Astrocyte (in vitro differentiated cells and primary cell): ENCODE measurements at regions not wholly inside any gene's neighbourhood (a gene's known extent, or its start where the extent isn't known, plus 50 kb on each side); places are given as distances from the start of the nearest gene placed in this dataset.
A peak's percentile ranks its signal among the peaks of the same experiment; 100 is the strongest.

Source experiments
- DNase-seq: peaks from one replicate; pipeline ENCODE4 v3.0.0-alpha.2; 2010; ENCODE audit warnings: low read depth
- FAIRE-seq: peaks from 2 replicates; lab custom pipeline; 2011; peaks lifted over from hg19 to GRCh38; lab: Jason Lieb, UNC
- H2AFZ ChIP-seq: 2 replicates; pipeline ENCODE4 v1.6.0; 2012; ENCODE audit warnings: low read depth, low read length, inconsistent platforms
- H3K27ac ChIP-seq: 2 replicates; pipeline ENCODE4 v1.5.1; 2011; ENCODE audit warnings: low read depth, low read length, inconsistent platforms
- H3K27me3 ChIP-seq: 2 replicates; pipeline ENCODE4 v1.6.0; 2011; ENCODE audit warnings: low read length, inconsistent platforms; ENCODE audit not compliant: insufficient read depth
- H3K36me3 ChIP-seq: 2 replicates; pipeline ENCODE4 v1.5.1; 2011; ENCODE audit warnings: low read length, inconsistent platforms; ENCODE audit not compliant: insufficient read depth
- H3K4me1 ChIP-seq: 2 replicates; pipeline ENCODE4 v1.5.1; 2011; ENCODE audit warnings: low read length, inconsistent platforms; ENCODE audit not compliant: insufficient read depth
- H3K4me2 ChIP-seq: 2 replicates; pipeline ENCODE4 v1.6.0; 2012; ENCODE audit warnings: low read length, inconsistent platforms
- H3K4me3 ChIP-seq: 2 replicates; pipeline ENCODE4 v1.5.1; 2011; ENCODE audit warnings: low read depth, mild to moderate bottlenecking, low read length, inconsistent platforms; ENCODE audit not compliant: insufficient read depth
- H3K79me2 ChIP-seq: 2 replicates; pipeline ENCODE4 v1.6.0; 2012; ENCODE audit warnings: mild to moderate bottlenecking, low read length, inconsistent platforms; ENCODE audit not compliant: insufficient read depth
- H3K9ac ChIP-seq: 2 replicates; pipeline ENCODE4 v1.6.0; 2012; ENCODE audit warnings: mild to moderate bottlenecking, low read length, inconsistent platforms
- H3K9me3 ChIP-seq: 2 replicates; pipeline ENCODE4 v1.5.1; 2012; ENCODE audit warnings: low read depth, mild to moderate bottlenecking, low read length, inconsistent platforms; ENCODE audit not compliant: insufficient read depth
- H4K20me1 ChIP-seq: 2 replicates; pipeline ENCODE4 v1.6.0; 2012; ENCODE audit warnings: low read length, inconsistent platforms; ENCODE audit not compliant: insufficient read depth
- H3K27ac Mint-ChIP-seq: one replicate; pipeline ENCODE4 v1.8.0; 2021; ENCODE audit warnings: mild to moderate bottlenecking, mixed read lengths; ENCODE audit not compliant: unreplicated experiment
- H3K27me3 Mint-ChIP-seq: one replicate; pipeline ENCODE4 v1.8.0; 2021; ENCODE audit warnings: low read depth, mixed read lengths; ENCODE audit not compliant: unreplicated experiment
- H3K36me3 Mint-ChIP-seq: one replicate; pipeline ENCODE4 v1.8.0; 2021; ENCODE audit warnings: low read depth, mixed read lengths; ENCODE audit not compliant: unreplicated experiment
- H3K4me1 Mint-ChIP-seq: one replicate; pipeline ENCODE4 v1.8.0; 2021; ENCODE audit warnings: low read depth, mixed read lengths; ENCODE audit not compliant: unreplicated experiment
- H3K4me3 Mint-ChIP-seq: one replicate; pipeline ENCODE4 v1.8.0; 2021; ENCODE audit warnings: mild to moderate bottlenecking, moderate library complexity, mixed read lengths; ENCODE audit not compliant: unreplicated experiment
- H3K9me3 Mint-ChIP-seq: one replicate; pipeline ENCODE4 v1.8.0; 2021; ENCODE audit warnings: mild to moderate bottlenecking, mixed read lengths; ENCODE audit not compliant: unreplicated experiment
- EZH2 ChIP-seq: IDR thresholded peaks from 2 replicates; pipeline ENCODE4 v1.6.1; 2012; ENCODE audit warnings: mild to moderate bottlenecking, low read length, inconsistent platforms; ENCODE audit not compliant: insufficient read depth
- TF ChIP-seq, protein P1 (sequence below): IDR thresholded peaks from 2 replicates; pipeline ENCODE4 v1.5.1; 2011; ENCODE audit warnings: low read depth, mild to moderate bottlenecking, inconsistent platforms, low read length, moderate library complexity; ENCODE audit not compliant: insufficient read depth

DNA sequence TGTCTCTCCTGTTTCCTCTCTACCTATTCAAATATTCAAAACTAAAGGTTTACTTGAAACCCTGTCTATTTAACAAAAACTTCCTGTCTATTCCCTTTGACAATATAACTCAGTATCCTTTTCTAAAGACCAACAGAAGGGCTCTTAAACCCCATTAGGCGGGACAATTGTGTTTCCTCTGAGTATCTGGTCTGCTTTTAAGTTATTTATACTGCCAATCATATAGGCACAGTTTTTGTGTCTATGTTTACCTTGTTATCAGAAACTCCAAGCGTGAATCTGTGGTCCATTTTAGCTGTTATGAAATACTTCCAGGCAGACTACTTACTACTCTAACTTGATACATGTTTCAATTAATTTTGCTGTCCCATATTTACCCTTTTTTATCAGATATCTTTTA, 350.0 kb upstream of the CTSO start:
- peaks cover 5% of the 10 kb centered on the region for H3K36me3 Mint-ChIP-seq
- Histone ChIP-seq H3K27me3 (no peaks in the 10 kb centered on the region), H3K9me3 (no peaks in the 10 kb centered on the region), H4K20me1 (no peaks in the 10 kb centered on the region), H3K79me2 (no peaks in the 10 kb centered on the region), H3K9ac (no peak overlapping the region), H2AFZ (no peak overlapping the region), H3K4me3 (no peak overlapping the region), H3K4me1 (no peaks in the 10 kb centered on the region), H3K4me2 (no peak overlapping the region), H3K27ac (no peak overlapping the region), H3K36me3 (no peaks in the 10 kb centered on the region)
- TF ChIP-seq, protein P1, sequence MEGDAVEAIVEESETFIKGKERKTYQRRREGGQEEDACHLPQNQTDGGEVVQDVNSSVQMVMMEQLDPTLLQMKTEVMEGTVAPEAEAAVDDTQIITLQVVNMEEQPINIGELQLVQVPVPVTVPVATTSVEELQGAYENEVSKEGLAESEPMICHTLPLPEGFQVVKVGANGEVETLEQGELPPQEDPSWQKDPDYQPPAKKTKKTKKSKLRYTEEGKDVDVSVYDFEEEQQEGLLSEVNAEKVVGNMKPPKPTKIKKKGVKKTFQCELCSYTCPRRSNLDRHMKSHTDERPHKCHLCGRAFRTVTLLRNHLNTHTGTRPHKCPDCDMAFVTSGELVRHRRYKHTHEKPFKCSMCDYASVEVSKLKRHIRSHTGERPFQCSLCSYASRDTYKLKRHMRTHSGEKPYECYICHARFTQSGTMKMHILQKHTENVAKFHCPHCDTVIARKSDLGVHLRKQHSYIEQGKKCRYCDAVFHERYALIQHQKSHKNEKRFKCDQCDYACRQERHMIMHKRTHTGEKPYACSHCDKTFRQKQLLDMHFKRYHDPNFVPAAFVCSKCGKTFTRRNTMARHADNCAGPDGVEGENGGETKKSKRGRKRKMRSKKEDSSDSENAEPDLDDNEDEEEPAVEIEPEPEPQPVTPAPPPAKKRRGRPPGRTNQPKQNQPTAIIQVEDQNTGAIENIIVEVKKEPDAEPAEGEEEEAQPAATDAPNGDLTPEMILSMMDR: no peak
- TF ChIP-seq EZH2: no peak
- H3K4me3 Mint-ChIP-seq: no peak overlapping the region
- H3K4me1 Mint-ChIP-seq: peaks cover 12% of the 10 kb centered on the region
- H3K9me3 Mint-ChIP-seq: no peaks in the 10 kb centered on the region
- DNase-seq (no peak), FAIRE-seq (no peak)
- H3K27me3 Mint-ChIP-seq: no peaks in the 10 kb centered on the region
- H3K27ac Mint-ChIP-seq: no peak overlapping the region

DNA sequence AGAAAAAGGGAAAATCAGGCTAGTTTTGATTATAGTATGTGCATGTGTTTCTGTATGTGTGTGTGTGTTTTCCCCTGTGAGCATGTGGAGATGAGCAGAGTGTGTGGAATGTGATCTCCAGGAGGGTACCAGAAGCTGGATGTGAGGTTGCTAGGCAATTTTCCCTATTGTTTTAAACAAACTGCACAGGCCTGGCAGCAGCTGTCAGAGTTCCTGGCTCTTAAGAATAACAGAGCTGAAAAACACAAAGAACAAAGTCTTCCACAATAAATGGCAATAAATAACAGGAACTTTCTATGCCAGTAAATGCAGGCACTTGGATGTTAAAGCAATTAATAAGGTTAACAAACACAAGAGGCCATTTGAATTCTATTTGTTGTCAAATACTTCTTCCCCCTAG, 344.6 kb upstream of the CTSO start:
- Histone ChIP-seq H2AFZ (no peak overlapping the region), H3K27me3 (no peaks in the 10 kb centered on the region), H4K20me1 (no peaks in the 10 kb centered on the region), H3K27ac (peak overlapping the region; percentile 55), H3K4me3 (no peak overlapping the region), H3K9ac (peak overlapping the region; percentile 42), H3K4me2 (peak overlapping the region; percentile 1), H3K4me1 (peaks cover 19% of the 10 kb centered on the region), H3K79me2 (no peaks in the 10 kb centered on the region), H3K36me3 (no peaks in the 10 kb centered on the region), H3K9me3 (no peaks in the 10 kb centered on the region)
- Mint-ChIP-seq H3K4me3 (no peak overlapping the region), H3K36me3 (no peaks in the 10 kb centered on the region), H3K27ac (peak overlapping the region; percentile 56), H3K4me1 (peaks cover 35% of the 10 kb centered on the region), H3K27me3 (no peaks in the 10 kb centered on the region), H3K9me3 (no peaks in the 10 kb centered on the region)
- FAIRE-seq (peak; percentile 94), DNase-seq (peak; percentile 95)
- TF ChIP-seq EZH2: no peak
- TF ChIP-seq, protein P1: no peak

DNA sequence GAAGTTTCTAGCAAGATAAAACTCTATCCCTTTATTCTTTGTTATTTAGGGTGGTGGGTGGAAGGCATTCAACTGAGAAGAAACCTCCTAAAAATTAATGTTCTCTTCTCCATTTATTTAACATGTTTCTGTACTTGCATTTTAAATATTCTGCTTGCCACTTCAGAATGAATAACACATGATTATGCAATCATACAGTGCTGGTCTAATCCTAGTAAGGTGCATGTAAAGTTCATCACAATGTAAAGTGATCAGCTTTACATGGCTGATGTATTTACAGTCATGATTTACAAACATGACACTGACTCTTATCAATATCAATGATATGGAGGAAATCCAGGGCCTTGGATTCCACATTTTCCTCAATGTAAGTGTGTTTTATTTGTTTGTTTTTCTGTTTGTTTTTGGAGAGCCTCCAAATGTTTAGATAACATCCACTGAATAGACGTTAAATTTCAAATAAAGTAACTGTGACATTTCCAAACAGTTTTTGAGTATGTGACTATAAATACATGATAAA, 342.1 kb upstream of the CTSO start:
- Mint-ChIP-seq H3K27ac (no peak overlapping the region), H3K4me1 (peaks cover 48% of the 10 kb centered on the region), H3K4me3 (no peak overlapping the region), H3K36me3 (no peaks in the 10 kb centered on the region), H3K27me3 (no peaks in the 10 kb centered on the region), H3K9me3 (no peaks in the 10 kb centered on the region)
- H3K4me3 ChIP-seq: no peak overlapping the region
- H3K27ac ChIP-seq: no peak overlapping the region
- H3K9me3 ChIP-seq: no peaks in the 10 kb centered on the region
- DNase-seq (no peak), FAIRE-seq (no peak)
- no peak overlapping the region for H3K4me2 ChIP-seq
- no peaks in the 10 kb centered on the region for H4K20me1 ChIP-seq
- H3K27me3 ChIP-seq: no peaks in the 10 kb centered on the region
- H3K9ac ChIP-seq: no peak overlapping the region
- no peak for TF ChIP-seq EZH2
- TF ChIP-seq, protein P1: no peak
- H3K79me2 ChIP-seq: no peaks in the 10 kb centered on the region
- peaks cover 31% of the 10 kb centered on the region for H3K4me1 ChIP-seq
- H3K36me3 ChIP-seq: no peaks in the 10 kb centered on the region
- H2AFZ ChIP-seq: no peak overlapping the region
